ENCODE measurements at regions not wholly inside any gene's neighbourhood (a gene's known extent, or its start where the extent isn't known, plus 50 kb on each side); places are given as distances from the start of the nearest gene placed in this dataset.

GRCh38 chr5:98424681-98425450 is 348.6 kb upstream of the RGMB start:
- peaks cover 0 to 5% of the 10 kb centered on the region in 2 donors for H3K27me3 Mint-ChIP-seq
- no peaks in the 10 kb centered on the region for H3K4me1 ChIP-seq (ENCODE audit: control insufficient read depth in 1 of 2, extremely low read depth in 1 of 2, insufficient read depth in 2 of 2, low read length in 2 of 2)
- H3K36me3 Mint-ChIP-seq: no peaks in the 10 kb centered on the region
- H3K4me1 Mint-ChIP-seq: peaks cover 0 to 3% (median 0%) of the 10 kb centered on the region in 3 donors
- H3K27ac ChIP-seq (ENCODE audit: low read length): no peak overlapping the region
- H3K9me3 Mint-ChIP-seq: no peaks in the 10 kb centered on the region
- H3K36me3 ChIP-seq (ENCODE audit: control insufficient read depth in 2 of 2, extremely low read depth in 1 of 2, insufficient read depth in 1 of 2, low read length in 1 of 2): no peaks in the 10 kb centered on the region
- H3K9me3 ChIP-seq: no peaks in the 10 kb centered on the region
- ChIA-PET CTCF (no interaction called here), POLR2A (no interaction called here)
- WGBS (ENCODE audit: insufficient coverage): 83% methylated on average over 1 of the region's 4 CpGs
- H3K27me3 ChIP-seq (replicated peaks in 1 of 2; ENCODE audit: control insufficient read depth in 2 of 2, extremely low read depth in 1 of 2, insufficient read depth in 2 of 2, low read length in 1 of 2): no peaks in the 10 kb centered on the region
- H3K4me3 Mint-ChIP-seq: no peak overlapping the region
- ATAC-seq (replicated peaks in 1 of 4): no peak
- no peak for DNase-seq
- H3K4me3 ChIP-seq (ENCODE audit: control insufficient read depth in 1 of 2, extremely low read depth in 1 of 2, low read length in 1 of 2): no peak overlapping the region
- H3K27ac Mint-ChIP-seq: no peak overlapping the region

GRCh38 chr5:98425640-98426039 is 347.8 kb upstream of the RGMB start:
- Mint-ChIP-seq H3K4me1 (peaks cover 0 to 3% (median 0%) of the 10 kb centered on the region in 3 donors), H3K27me3 (peaks cover 0 to 5% of the 10 kb centered on the region in 2 donors), H3K4me3 (no peak overlapping the region), H3K9me3 (no peaks in the 10 kb centered on the region), H3K27ac (no peak overlapping the region), H3K36me3 (no peaks in the 10 kb centered on the region)
- no peak for ATAC-seq (replicated peaks in 1 of 4)
- Histone ChIP-seq H3K9me3 (no peaks in the 10 kb centered on the region), H3K4me1 (ENCODE audit: control insufficient read depth in 1 of 2, extremely low read depth in 1 of 2, insufficient read depth in 2 of 2, low read length in 2 of 2) (no peaks in the 10 kb centered on the region), H3K36me3 (ENCODE audit: control insufficient read depth in 2 of 2, extremely low read depth in 1 of 2, insufficient read depth in 1 of 2, low read length in 1 of 2) (no peaks in the 10 kb centered on the region), H3K4me3 (ENCODE audit: control insufficient read depth in 1 of 2, extremely low read depth in 1 of 2, low read length in 1 of 2) (no peak overlapping the region), H3K27me3 (replicated peaks in 1 of 2; ENCODE audit: control insufficient read depth in 2 of 2, extremely low read depth in 1 of 2, insufficient read depth in 2 of 2, low read length in 1 of 2) (no peaks in the 10 kb centered on the region), H3K27ac (ENCODE audit: low read length) (no peak overlapping the region)
- DNase-seq: no peak
- POLR2A ChIA-PET: no interaction called here
- CTCF ChIA-PET: no interaction called here

GRCh38 chr5:98428806-98429205 is 344.7 kb upstream of the RGMB start:
- ChIA-PET POLR2A (no interaction called here), CTCF (no interaction called here)
- no peak overlapping the region for H3K4me3 ChIP-seq (ENCODE audit: control insufficient read depth in 1 of 2, extremely low read depth in 1 of 2, low read length in 1 of 2)
- H3K4me1 ChIP-seq (ENCODE audit: control insufficient read depth in 1 of 2, extremely low read depth in 1 of 2, insufficient read depth in 2 of 2, low read length in 2 of 2): no peaks in the 10 kb centered on the region
- no peak overlapping the region for H3K27ac ChIP-seq (ENCODE audit: low read length)
- no peak for DNase-seq
- Mint-ChIP-seq H3K4me3 (no peak overlapping the region), H3K4me1 (peaks cover 0 to 3% (median 0%) of the 10 kb centered on the region in 3 donors), H3K9me3 (no peaks in the 10 kb centered on the region), H3K27me3 (peaks cover 0 to 5% of the 10 kb centered on the region in 2 donors), H3K27ac (no peak overlapping the region), H3K36me3 (no peaks in the 10 kb centered on the region)
- no peaks in the 10 kb centered on the region for H3K9me3 ChIP-seq
- WGBS (ENCODE audit: insufficient coverage): 50% methylated on average over 1 of the region's 4 CpGs
- no peaks in the 10 kb centered on the region for H3K36me3 ChIP-seq (ENCODE audit: control insufficient read depth in 2 of 2, extremely low read depth in 1 of 2, insufficient read depth in 1 of 2, low read length in 1 of 2)
- ATAC-seq (replicated peaks in 1 of 4): no peak
- no peaks in the 10 kb centered on the region for H3K27me3 ChIP-seq (replicated peaks in 1 of 2; ENCODE audit: control insufficient read depth in 2 of 2, extremely low read depth in 1 of 2, insufficient read depth in 2 of 2, low read length in 1 of 2)

- WGBS (ENCODE audit: insufficient coverage): no CpG with 5 or more reads among the region's 3 CpGs
Measured at GRCh38 chr5:98432378-98432777, 341.1 kb upstream of the RGMB start.

GRCh38 chr5:98433022-98433421 is 340.4 kb upstream of the RGMB start:
- Mint-ChIP-seq H3K27ac (no peak overlapping the region), H3K27me3 (no peaks in the 10 kb centered on the region), H3K9me3 (peaks cover 0 to 4% (median 0%) of the 10 kb centered on the region in 3 donors), H3K4me1 (peaks cover 0 to 3% (median 0%) of the 10 kb centered on the region in 3 donors), H3K4me3 (no peak overlapping the region), H3K36me3 (no peaks in the 10 kb centered on the region)
- no peaks in the 10 kb centered on the region for H3K9me3 ChIP-seq
- no peaks in the 10 kb centered on the region for H3K4me1 ChIP-seq (ENCODE audit: control insufficient read depth in 1 of 2, extremely low read depth in 1 of 2, insufficient read depth in 2 of 2, low read length in 2 of 2)
- no peak overlapping the region for H3K4me3 ChIP-seq (ENCODE audit: control insufficient read depth in 1 of 2, extremely low read depth in 1 of 2, low read length in 1 of 2)
- ATAC-seq (replicated peaks in 1 of 4) (no peak), DNase-seq (no peak)
- no peaks in the 10 kb centered on the region for H3K36me3 ChIP-seq (ENCODE audit: control insufficient read depth in 2 of 2, extremely low read depth in 1 of 2, insufficient read depth in 1 of 2, low read length in 1 of 2)
- no CpG with 5 or more reads among the region's 2 CpGs for WGBS (ENCODE audit: insufficient coverage)
- ChIA-PET CTCF (no interaction called here), POLR2A (no interaction called here)
- H3K27ac ChIP-seq (ENCODE audit: low read length): no peak overlapping the region
- H3K27me3 ChIP-seq (replicated peaks in 1 of 2; ENCODE audit: control insufficient read depth in 2 of 2, extremely low read depth in 1 of 2, insufficient read depth in 2 of 2, low read length in 1 of 2): no peaks in the 10 kb centered on the region

More at GRCh38 chr5:98432378-98432777, 341.1 kb upstream of the RGMB start:
- Mint-ChIP-seq H3K36me3 (no peaks in the 10 kb centered on the region), H3K27me3 (peaks cover 0 to 1% of the 10 kb centered on the region in 2 donors), H3K9me3 (peaks cover 0 to 4% (median 0%) of the 10 kb centered on the region in 3 donors), H3K4me1 (peaks cover 0 to 3% (median 0%) of the 10 kb centered on the region in 3 donors), H3K27ac (no peak overlapping the region), H3K4me3 (no peak overlapping the region)
- Histone ChIP-seq H3K4me3 (ENCODE audit: control insufficient read depth in 1 of 2, extremely low read depth in 1 of 2, low read length in 1 of 2) (no peak overlapping the region), H3K9me3 (no peaks in the 10 kb centered on the region), H3K27ac (ENCODE audit: low read length) (no peak overlapping the region), H3K36me3 (ENCODE audit: control insufficient read depth in 2 of 2, extremely low read depth in 1 of 2, insufficient read depth in 1 of 2, low read length in 1 of 2) (no peaks in the 10 kb centered on the region), H3K27me3 (replicated peaks in 1 of 2; ENCODE audit: control insufficient read depth in 2 of 2, extremely low read depth in 1 of 2, insufficient read depth in 2 of 2, low read length in 1 of 2) (no peaks in the 10 kb centered on the region), H3K4me1 (ENCODE audit: control insufficient read depth in 1 of 2, extremely low read depth in 1 of 2, insufficient read depth in 2 of 2, low read length in 2 of 2) (no peaks in the 10 kb centered on the region)
- DNase-seq (no peak), ATAC-seq (replicated peaks in 1 of 4) (no peak)
- ChIA-PET CTCF (no interaction called here), POLR2A (no interaction called here)

- no peaks in the 10 kb centered on the region for H3K36me3 ChIP-seq (ENCODE audit: control insufficient read depth in 2 of 2, extremely low read depth in 1 of 2, insufficient read depth in 1 of 2, low read length in 1 of 2)
- Mint-ChIP-seq H3K27me3 (no peaks in the 10 kb centered on the region), H3K4me1 (peaks cover 0 to 2% (median 0%) of the 10 kb centered on the region in 3 donors), H3K27ac (no peak overlapping the region), H3K4me3 (no peak overlapping the region), H3K9me3 (peaks cover 0 to 4% (median 0%) of the 10 kb centered on the region in 3 donors), H3K36me3 (no peaks in the 10 kb centered on the region)
- no peaks in the 10 kb centered on the region for H3K9me3 ChIP-seq
- no peak for DNase-seq
- ChIA-PET CTCF (no interaction called here), POLR2A (no interaction called here)
- no peaks in the 10 kb centered on the region for H3K4me1 ChIP-seq (ENCODE audit: control insufficient read depth in 1 of 2, extremely low read depth in 1 of 2, insufficient read depth in 2 of 2, low read length in 2 of 2)
- no peak overlapping the region for H3K27ac ChIP-seq (ENCODE audit: low read length)
- no peak overlapping the region for H3K4me3 ChIP-seq (ENCODE audit: control insufficient read depth in 1 of 2, extremely low read depth in 1 of 2, low read length in 1 of 2)
- no peak for ATAC-seq (replicated peaks in 1 of 4)
- H3K27me3 ChIP-seq (replicated peaks in 1 of 2; ENCODE audit: control insufficient read depth in 2 of 2, extremely low read depth in 1 of 2, insufficient read depth in 2 of 2, low read length in 1 of 2): no peaks in the 10 kb centered on the region
Measured at GRCh38 chr5:98433673-98434072, 339.8 kb upstream of the RGMB start.

- H3K27me3 ChIP-seq (replicated peaks in 1 of 2; ENCODE audit: control insufficient read depth in 2 of 2, extremely low read depth in 1 of 2, insufficient read depth in 2 of 2, low read length in 1 of 2): no peaks in the 10 kb centered on the region
- no peak overlapping the region for H3K27ac ChIP-seq (ENCODE audit: low read length)
- ATAC-seq (replicated peaks in 1 of 4) (no peak), DNase-seq (no peak)
- no peaks in the 10 kb centered on the region for H3K36me3 ChIP-seq (ENCODE audit: control insufficient read depth in 2 of 2, extremely low read depth in 1 of 2, insufficient read depth in 1 of 2, low read length in 1 of 2)
- no peaks in the 10 kb centered on the region for H3K4me1 Mint-ChIP-seq
- H3K4me1 ChIP-seq (ENCODE audit: control insufficient read depth in 1 of 2, extremely low read depth in 1 of 2, insufficient read depth in 2 of 2, low read length in 2 of 2): no peaks in the 10 kb centered on the region
- CTCF ChIA-PET: no interaction called here
- no peak overlapping the region for H3K27ac Mint-ChIP-seq
- POLR2A ChIA-PET: no interaction called here
- no peak overlapping the region for H3K4me3 ChIP-seq (ENCODE audit: control insufficient read depth in 1 of 2, extremely low read depth in 1 of 2, low read length in 1 of 2)
- H3K9me3 ChIP-seq: no peaks in the 10 kb centered on the region
- H3K4me3 Mint-ChIP-seq: no peak overlapping the region
- H3K36me3 Mint-ChIP-seq: no peaks in the 10 kb centered on the region
- WGBS (ENCODE audit: insufficient coverage): 91% methylated on average over 3 of the region's 3 CpGs
- H3K27me3 Mint-ChIP-seq: no peaks in the 10 kb centered on the region
- H3K9me3 Mint-ChIP-seq: peaks cover 3 to 6% (median 6%) of the 10 kb centered on the region in 3 donors
Measured at GRCh38 chr5:98436667-98437066, 336.8 kb upstream of the RGMB start.
